ENCODE measurements at regions not wholly inside any gene's neighbourhood (a gene's known extent, or its start where the extent isn't known, plus 50 kb on each side); places are given as distances from the start of the nearest gene placed in this dataset.

DNA sequence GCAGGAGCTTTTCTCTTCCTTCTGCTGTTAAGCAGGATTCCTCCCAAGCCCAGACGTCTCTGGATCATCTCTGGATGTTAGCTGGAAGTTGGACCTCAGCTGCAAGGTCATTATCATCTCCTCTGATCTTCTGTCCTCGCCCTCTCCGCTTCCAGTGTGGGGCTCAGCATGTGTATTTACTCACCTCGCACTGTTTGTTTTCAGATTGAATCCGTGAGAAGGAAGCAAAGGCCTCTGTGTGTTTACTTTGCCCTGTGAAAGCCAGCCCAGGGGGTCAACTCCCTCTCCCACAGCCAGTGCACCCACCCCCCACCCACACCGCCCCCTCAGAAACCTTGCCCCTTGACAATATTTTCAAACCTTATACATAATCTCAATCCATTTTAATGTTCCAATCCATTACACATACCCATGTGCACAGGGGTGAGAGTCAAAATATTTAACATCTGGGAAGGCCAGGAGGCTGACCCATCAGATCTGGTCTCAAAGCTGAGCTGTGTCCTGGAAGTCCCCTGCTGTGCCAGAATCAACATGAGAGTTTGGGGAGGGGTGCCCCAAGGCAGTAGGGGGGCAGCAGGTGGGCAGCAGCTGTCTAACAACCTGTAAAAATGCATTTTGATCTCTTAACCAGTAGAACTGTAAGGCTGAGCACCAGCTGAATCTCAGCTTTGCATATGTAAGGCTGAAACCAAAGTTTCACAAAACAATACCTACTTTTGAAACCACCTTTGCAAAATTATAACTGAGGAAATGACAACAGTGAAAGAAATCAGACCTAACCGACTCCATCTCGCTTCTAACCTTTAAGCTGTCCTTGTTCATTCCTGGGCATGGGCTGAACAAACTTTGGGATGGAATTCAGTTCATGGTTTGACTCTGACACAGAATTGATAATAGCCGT lies 157.9 kb downstream of the ZNF664 start:
- TF ChIP-seq, protein P1, sequence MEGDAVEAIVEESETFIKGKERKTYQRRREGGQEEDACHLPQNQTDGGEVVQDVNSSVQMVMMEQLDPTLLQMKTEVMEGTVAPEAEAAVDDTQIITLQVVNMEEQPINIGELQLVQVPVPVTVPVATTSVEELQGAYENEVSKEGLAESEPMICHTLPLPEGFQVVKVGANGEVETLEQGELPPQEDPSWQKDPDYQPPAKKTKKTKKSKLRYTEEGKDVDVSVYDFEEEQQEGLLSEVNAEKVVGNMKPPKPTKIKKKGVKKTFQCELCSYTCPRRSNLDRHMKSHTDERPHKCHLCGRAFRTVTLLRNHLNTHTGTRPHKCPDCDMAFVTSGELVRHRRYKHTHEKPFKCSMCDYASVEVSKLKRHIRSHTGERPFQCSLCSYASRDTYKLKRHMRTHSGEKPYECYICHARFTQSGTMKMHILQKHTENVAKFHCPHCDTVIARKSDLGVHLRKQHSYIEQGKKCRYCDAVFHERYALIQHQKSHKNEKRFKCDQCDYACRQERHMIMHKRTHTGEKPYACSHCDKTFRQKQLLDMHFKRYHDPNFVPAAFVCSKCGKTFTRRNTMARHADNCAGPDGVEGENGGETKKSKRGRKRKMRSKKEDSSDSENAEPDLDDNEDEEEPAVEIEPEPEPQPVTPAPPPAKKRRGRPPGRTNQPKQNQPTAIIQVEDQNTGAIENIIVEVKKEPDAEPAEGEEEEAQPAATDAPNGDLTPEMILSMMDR (IDR thresholded peaks at IDR 0.05): no peak
- TF ChIP-seq EZH2 (IDR thresholded peaks at IDR 0.05; ENCODE audit: borderline replicate concordance, insufficient read depth, low read depth, low read length, poor library complexity, severe bottlenecking): no peak

Measured in B cell (primary cell).